ENCODE measurements at regions not wholly inside any gene's neighbourhood (a gene's known extent, or its start where the extent isn't known, plus 50 kb on each side); places are given as distances from the start of the nearest gene placed in this dataset.
"Not testable (repeated sequence)": the region's sequence is repeated elsewhere in the genome, so short reads cannot be mapped to it uniquely, and the experiment has no call there.

DNA sequence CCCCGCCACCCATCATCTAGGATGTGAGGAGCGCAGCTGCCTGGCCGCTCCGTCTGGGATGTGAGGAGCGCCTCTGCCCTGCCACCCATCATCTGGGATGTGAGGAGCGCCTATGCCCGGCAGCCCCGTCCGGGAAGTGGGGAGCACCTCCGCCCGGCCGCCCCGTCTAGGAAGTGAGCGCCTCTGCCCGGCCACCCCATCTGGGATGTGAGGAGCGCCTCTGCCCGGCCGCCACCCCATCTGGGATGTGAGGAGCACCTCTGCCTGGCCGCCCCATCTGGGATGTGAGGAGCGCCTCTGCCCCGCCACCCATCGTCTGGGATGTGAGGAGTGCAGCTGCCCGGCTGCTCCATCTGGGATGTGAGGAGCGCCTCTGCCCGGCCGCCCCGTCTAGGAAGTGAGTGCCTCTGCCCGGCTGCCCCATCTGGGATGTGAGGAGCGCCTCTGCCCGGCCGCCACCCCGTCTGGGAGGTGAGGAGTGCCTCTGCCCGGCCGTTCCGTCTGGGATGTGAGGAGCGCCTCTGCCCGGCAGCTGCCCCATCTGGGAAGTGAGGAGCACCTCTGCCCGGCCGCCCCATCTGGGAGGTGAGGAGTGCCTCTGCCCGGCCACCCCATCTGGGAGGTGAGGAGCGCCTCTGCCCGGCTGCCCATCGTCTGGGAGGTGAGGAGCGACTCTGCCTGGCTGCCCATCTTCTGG is 1086.5 kb downstream of the TYW1 start:
- not testable (repeated sequence) for DNase-seq (ENCODE audit: low spot score)

DNA sequence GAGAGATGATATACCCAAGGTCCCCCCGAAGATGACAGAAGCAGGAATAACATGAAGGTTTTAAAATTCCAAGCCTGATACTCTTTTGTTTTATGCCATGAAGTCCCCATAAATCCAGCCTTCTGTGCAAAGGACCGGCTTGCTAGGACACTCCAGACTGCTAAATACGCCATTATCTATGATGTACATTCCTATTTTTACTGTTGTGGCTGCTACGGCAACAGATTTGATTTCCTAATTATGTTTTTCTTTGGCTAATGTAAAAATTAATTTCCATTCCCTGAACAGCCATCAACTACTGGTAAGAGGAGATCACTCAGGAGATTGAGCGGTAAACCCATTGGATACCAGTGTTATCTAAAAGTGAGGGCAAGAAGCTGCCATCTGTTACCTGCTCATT is 1090.8 kb downstream of the TYW1 start:
- DNase-seq (ENCODE audit: low spot score), result no peak

DNA sequence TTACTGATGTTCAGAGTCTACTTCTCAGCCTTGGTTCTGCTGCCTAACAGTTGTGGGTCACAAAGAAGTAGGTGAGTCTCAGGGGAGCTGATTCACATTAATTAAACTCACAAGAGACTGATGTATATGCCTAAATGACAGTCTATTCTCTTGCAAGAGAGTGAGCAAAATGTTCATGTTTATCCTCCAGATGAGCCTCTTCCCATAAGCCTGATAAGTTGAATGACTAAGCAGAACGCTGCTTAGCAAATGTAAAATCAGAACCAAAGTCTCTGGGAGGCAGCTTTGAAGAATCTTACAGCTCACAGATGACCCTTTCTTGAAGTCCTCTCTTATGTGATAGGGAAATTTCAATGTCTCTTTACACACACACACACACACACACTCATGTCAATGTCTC is 1092.2 kb downstream of the TYW1 start:
- DNase-seq (ENCODE audit: low spot score), result no peak

DNA sequence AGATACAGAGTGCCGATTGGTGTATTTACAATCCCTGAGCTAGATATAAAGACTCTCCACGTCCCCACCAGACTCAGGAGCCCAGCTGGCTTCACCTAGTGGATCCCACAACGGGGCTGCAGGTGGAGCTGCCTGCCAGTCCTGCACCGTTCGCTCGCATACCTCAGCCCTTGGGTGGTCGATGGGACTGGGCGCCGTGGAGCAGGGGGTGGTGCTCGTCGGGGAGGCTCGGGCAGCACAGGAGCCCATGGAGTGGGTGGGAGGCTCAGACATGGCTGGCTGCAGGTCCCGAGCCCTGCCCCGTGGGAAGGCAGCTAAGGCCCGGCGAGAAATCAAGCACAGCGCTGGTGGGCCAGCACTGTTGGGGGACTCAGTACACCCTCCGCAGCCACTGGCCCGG is 1093.6 kb downstream of the TYW1 start:
- not testable (repeated sequence) for DNase-seq (ENCODE audit: low spot score)

DNA sequence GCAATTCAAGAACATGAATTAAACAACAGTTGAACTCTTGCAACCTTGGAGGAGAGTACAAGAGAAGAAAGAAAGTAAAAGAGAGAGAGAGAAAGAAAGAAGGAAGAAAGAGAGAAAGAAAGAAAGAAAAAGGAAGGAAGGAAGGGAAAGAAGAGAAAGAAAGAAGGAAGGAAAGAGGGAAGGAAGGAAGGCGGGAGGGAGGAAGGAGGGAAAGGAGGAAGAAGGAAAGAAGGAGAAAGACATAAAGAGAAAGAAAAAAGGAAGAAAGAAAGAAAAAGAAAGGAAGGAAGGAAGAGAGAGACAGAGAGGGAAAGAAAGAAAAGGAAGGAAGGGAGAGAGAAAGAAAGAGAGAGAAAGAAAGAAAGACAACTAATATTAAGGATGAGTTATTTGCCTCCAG is 1106.7 kb downstream of the TYW1 start:
- DNase-seq (ENCODE audit: low spot score), result no peak

DNA sequence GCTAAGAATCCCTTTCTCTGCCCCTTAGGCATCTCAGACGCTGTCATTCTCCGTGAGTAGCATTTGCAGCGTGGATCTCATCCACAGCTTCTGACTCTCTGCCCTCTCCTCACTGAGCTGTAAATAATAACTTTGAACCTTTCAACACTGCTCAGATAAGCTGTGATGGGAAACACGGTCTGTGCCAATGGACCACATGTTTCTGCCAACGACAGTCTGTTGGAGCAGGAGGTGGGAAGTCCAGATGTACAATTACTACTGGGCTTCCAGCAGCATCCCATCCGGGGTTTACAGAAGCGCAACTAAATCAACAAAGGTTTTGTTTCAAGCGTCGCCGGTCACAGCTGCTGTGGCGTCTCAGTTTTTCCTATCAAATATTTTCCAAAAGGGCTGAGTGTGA is 1110.6 kb downstream of the TYW1 start:
- no peak for DNase-seq (ENCODE audit: low spot score)

DNA sequence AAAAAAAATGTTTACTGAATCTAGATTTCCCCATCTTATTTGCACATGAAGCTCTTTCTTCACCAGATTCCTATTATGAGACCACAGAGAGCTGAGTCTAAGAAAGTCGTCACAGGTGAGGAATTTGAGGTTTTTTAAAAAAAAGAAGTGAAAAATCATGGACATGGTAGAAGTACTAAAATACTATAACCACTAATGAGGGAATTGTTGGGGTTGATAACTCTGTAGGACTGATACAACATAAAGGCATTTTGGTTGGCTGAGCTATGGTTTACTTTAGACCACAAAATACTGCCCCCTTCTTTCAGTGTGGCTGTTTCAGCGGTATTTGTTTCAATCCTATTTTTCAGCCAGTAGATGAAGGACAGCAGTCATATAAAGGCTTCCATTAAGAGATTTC is 1111.3 kb downstream of the TYW1 start:
- DNase-seq (ENCODE audit: low spot score), result no peak

DNA sequence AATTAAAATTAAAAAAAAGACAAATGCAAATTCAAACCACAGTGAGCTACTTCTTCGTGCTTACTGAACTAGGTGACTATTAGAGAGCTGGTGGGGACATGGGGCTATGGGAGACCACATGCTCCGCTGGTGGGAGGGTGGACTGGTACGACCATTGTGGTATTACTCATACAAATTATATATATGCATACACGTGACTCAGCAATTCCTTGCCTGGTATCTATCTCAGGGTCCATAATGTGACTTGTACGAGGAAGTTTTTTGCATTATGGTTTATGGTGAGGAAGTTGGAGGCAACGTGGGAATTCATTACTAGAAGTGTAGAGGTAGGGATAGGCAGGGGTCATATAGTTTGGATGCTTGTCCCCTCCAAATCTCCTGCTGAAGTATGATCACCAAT is 1112.7 kb downstream of the TYW1 start:
- no peak for DNase-seq (ENCODE audit: low spot score)

DNA sequence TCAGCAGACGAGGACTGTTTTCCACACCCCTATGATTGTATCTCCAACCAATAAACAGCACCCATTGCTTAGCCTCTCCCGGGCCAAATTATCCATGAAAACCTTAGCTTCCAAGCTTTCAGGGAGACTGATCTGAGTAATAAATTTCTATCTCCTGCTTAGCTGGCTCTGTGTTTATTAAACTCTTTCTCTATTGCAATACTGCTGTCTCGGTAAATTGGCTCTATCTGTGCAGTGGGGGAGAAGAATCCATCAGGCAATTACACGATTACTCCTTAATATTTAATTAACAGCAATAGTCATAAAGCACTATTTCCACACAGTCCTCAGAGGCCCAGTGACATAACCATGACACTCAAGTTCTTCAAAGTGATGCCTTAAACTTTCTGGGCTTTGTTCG is 1122.8 kb downstream of the TYW1 start:
- DNase-seq (ENCODE audit: low spot score), result no peak

DNA sequence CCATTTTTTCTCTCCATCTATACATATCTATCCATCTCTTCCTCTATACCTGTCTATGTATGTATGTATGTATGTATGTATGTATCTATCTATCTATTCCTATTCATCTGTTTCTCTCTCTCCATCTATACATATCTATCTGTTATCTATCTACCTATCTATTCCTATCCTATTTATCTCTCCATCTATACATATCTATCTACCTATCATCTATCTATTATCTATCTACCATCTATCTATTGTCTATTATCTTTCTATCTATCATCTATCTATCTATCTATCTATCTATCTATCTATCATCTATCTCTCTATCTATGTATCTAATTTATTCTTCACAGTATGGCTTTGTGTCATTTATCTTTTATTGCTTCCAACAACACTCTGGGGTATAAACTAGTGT is 1124.4 kb downstream of the TYW1 start:
- no peak for DNase-seq (ENCODE audit: low spot score)

DNA sequence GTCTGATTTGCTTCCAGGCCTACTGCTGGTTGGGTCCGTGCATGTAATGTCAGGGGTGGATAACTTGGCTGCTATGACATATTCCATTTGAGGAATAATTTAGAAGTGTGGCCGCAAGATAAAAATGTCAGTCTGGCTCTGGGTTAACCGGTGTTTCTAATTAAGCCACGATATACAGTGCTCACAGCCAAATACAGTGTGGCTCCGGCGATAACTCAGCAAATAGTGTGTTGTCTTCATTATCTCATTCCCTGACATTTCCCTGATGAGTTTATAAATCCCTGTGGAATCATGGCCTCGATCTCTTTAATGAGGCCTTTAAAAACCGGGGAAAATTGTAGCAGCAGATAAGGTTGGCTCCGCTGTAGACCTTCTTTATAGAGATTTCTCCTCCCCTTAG is 1125.0 kb downstream of the TYW1 start:
- no peak for DNase-seq (ENCODE audit: low spot score)

DNA sequence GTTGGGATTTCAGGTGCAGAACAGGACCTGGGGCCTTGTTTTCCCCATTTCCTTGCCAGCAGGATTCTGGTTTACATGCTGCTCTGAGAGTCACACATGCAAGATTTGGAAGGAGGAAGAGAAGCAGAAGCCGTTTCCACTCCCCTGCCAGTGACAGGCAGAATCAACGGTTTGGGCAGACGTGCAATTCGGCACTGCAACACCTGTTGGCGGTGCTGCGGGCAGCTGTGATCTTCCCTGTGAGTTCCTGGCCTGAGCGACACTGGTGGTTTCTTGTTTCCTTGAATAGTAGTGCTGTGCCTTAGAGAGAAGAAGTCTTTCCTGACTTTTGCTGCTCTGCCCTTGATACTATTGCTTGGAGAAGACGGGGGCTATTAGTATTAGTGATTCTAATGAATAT is 1126.2 kb downstream of the TYW1 start:
- no peak for DNase-seq (ENCODE audit: low spot score)

DNA sequence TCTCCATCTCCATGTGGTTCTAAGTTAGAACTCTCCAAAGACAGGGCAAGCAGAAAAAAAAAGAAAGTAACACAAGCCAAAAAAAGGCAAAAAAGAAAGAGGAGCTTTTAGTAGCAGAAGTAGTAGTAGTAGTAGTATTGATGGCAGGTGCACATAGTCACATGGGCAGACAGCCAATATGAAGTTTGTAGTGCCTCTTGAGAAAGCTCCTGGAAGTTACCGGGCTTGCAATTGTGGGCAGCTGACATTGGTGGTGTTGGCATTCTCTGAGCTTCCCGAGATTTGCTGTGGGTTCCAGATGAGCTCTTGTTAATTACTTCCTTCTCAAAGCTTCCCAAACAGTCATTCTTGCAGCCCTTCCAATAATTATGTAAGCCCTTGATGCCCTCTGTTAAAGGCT is 1128.5 kb downstream of the TYW1 start:
- no peak for DNase-seq (ENCODE audit: low spot score)

DNA sequence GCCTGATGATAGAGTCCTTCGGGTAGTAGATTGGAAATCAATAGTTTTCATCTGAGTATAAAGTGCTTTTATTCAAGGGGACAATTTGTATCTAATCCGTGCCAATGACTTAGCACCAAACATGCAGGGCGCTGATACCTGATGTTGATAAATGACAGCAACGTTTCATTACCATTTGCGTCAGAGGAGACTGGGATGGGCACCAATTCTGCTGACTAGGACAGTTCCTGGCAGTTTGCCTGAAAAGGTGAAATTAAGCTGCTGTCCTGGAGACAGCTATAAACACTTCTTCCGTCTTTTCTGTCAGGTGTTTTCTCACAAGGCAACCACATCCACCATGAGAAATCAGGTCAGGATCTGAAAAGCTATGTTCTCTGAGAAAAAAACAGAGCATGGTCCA is 1136.4 kb downstream of the TYW1 start:
- no peak for DNase-seq (ENCODE audit: low spot score)

DNA sequence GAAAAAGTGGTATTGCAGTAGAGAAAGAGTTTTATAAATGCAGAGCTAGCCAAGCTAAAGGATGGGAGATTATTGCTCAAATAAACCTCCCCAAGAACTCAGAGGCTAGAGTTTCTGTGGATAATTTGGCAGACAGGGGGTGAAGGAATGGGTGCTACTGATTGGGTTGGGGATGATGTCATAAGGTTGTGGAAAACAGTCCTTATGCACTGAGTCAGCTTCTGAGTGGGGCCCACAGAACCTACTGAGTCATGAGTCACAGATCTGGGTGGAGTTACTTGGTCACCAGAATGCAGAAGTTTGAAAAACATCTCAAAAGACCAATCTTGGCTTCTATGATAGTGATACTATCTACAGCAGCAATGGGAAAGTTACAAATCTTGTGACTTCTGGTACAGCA is 1146.7 kb downstream of the TYW1 start:
- DNase-seq (ENCODE audit: low spot score), result no peak

DNA sequence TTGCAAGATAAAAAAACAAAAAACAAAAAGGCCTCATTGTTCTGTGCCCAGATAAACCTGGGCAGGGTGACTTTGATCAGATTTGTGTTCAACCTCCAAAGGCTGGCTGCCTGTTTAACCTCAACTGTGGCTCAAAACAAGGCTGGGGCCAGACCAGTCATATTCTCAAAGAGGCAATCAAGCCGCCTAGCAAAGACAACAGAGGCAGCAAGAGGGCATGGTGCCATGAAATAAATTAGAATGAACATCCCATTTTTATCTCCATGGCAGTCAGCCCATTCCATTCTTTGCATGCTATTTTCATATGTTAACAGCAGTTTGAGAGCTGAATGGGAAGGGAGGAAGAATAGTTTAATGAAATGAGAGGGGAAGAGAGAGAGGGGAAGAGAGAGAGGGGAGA is 1150.3 kb downstream of the TYW1 start:
- DNase-seq (ENCODE audit: low spot score), result no peak

DNA sequence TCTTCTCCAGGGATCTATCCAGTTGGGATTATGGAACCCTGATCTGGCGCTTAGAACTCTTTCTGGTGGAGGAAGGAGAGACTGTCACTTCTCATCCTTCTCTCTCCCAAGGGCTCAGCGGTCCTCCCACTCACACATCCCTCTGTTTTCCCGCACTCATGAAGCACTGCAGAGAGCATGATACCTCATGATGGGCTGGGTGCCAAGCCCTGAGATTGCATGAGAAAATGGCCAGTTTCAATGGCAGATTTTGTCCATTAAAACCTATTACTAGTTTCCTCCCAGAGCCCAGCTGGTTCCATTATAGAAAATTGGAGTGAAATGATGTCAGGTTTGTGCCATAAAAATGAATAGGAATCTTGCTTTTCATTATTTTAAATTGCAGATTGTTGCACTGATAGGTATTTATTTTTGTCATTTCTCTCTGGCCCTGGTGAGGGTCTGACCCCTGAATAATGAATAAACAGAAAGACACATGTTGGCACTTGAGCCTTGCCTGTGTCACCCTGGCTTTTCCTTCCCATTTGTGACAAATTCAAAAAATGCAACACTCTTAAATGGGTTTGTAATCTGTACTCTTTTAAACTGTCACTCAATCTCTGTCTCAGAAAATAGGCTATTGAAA is 1151.1 kb downstream of the TYW1 start:
- DNase-seq (ENCODE audit: low spot score), result no peak

DNA sequence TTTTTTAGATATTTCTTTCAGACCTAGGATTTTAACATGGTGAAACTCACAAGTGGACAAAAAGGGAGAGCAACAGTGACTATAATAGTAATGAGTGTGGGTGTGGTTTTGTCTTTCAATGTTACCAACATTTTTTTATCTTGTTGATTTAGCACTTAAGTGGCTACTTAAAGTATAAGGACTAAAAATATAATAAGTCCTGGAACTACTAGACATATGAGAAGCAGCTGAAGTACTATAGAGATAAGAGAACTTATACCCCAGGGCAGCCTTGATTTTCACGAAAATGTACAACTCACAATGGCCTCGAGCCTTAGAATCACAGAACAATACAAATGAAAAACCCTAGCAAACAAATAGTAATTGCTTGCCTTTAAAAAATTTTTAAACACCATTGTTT is 1151.8 kb downstream of the TYW1 start:
- no peak for DNase-seq (ENCODE audit: low spot score)

DNA sequence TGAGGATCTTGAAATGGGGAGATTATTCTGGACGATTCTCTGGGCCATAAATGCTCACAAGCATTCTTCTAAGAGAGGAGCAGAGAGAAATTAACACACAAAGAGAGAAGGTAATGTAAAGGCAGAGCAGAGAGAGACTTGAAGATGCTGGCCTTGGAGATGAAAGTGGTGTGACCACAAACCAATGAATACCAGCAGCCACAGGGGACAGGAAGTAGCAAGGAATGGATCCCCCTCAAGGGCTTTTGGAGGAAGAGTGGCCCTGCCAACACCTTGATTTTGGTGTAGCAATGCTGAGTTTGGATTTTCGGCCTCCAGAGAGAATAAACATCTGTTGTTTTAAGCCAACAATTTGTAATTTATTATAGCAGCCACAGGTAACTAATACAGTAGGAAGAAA is 1155.6 kb downstream of the TYW1 start:
- DNase-seq (ENCODE audit: low spot score), result no peak

DNA sequence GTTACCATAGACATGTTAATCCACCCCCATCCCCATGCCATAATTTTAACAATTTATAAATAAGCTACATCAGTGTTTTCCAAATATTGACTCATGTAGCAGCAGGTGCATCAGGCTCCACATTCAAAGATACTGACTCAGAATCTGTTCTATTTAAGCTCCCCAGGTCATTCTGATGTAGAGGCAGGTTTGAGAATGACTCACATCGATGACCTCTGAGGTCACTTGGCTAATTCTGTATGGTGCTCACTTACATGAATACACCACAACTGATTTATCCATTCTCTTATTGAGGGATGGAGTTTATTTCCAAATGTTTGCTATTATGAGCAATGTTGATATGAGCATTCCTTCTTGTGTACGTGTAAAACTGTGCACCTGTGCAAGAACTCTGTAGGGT is 1159.0 kb downstream of the TYW1 start:
- DNase-seq (ENCODE audit: low spot score), result no peak

DNA sequence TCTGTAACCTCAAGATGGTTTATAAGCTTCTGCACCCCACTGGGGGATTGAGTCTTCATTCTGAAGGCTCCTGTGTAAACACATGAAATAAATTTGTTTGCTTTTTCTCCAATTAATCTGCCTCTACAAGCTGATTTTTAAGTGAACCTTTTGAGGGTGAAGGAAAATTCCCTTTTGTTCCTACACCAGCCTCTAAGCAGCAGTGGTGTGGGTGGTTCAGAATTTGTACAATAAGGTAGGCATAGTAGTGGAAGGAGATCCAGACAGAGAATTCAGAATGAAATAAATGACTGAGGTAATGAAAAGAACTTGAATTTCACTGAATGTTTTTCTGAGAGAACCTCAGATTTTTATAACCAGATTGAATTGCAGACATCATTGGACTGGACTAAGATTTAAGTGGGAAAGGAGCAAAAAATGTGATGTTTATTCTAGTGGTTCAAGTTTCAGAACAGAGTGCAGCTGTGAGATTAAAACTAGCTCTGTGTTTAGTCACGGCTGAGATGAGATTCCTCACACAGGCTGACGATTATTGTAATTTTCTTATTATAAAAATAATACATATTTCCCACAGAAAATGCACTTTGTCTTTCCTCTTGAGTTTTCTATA is 1162.2 kb downstream of the TYW1 start:
- no peak for DNase-seq (ENCODE audit: low spot score)

DNA sequence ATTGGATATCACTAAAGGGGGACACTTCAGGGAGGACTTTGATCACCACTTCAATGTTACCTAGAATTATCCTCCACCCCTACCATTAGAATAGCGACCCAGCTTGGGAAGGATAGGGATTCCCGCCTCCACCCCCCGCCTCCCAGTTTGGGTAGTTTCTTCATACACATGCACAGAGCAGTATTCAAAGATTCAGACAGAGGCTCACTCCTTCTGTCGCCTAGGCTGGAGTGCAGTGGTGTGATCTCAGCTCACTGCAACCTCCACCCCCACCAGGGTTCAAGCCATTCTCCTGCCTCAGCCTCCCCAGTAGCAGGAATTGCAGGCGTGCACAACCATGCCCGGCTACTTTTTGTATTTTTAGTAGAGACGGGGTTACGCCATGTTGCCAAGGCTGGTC is 1166.1 kb downstream of the TYW1 start:
- DNase-seq (ENCODE audit: low spot score), result no peak

DNA sequence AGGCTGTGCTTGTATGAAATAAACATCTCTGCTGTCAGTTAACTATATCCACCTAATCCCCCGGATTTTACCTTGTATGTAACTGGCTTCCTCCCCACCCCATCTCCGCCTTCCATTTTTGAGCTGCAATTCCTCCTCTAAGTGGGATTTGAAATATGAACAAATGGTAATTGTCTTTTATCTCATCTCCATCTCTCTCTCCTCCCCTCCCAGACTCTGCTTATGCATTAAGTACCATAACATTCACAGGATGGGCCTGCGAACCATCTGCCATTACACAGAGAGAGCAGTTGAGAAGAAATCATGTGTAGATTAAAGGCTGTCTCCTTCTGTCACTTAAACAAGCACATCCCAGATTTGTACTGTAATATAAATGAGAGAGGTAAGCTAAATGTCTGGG is 1169.9 kb downstream of the TYW1 start:
- DNase-seq (ENCODE audit: low spot score), result no peak

DNA sequence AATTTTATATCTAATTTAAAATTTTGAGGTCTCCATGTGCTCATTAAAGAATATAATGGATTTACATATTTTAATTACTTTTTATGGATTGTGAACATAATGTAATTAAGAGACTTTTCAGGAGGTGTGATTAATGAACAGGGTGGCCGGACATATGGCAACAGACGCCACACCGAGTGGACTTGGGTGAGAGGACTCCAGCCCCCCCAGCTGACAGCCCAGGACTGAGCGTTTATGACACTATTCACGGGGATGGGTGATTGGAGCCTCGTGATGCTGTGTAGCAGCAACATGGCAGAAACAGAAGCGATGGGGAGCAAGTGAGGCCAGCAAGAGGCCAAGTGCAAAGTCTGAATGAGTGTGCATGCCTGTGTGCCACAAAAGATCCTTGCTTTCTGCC is 1176.9 kb downstream of the TYW1 start:
- DNase-seq (ENCODE audit: low spot score), result no peak

All from globus pallidus (tissue), 1 donor.